ENCODE measurements at regions not wholly inside any gene's neighbourhood (a gene's known extent, or its start where the extent isn't known, plus 50 kb on each side); places are given as distances from the start of the nearest gene placed in this dataset.
"Not testable (repeated sequence)": the region's sequence is repeated elsewhere in the genome, so short reads cannot be mapped to it uniquely, and the experiment has no call there.

- not testable (repeated sequence) for TF ChIP-seq EZH2phosphoT487 (IDR thresholded peaks at IDR 0.05; ENCODE audit: insufficient read depth, low read depth); EZH2 (IDR thresholded peaks at IDR 0.05; ENCODE audit: insufficient read depth, poor library complexity, severe bottlenecking)
Measured at GRCh38 chr1:143792047-143792937, 179.5 kb downstream of the FAM72C start.

Data from GM23248 (cell line).